ENCODE measurements at regions not wholly inside any gene's neighbourhood (a gene's known extent, or its start where the extent isn't known, plus 50 kb on each side); places are given as distances from the start of the nearest gene placed in this dataset.

GRCh38 chr22:26785932-26786331, 128.5 kb downstream of the MIAT start:
- no peak for TF ChIP-seq CTCF (IDR thresholded peaks at IDR 0.05)
- DNase-seq, result no peak

GRCh38 chr22:26786398-26786797, 129.0 kb downstream of the MIAT start:
- H3K27ac ChIP-seq, result no peak overlapping the region
- no peak overlapping the region for H3K4me3 ChIP-seq
- no peaks in the 10 kb centered on the region for H3K9me3 ChIP-seq
- H3K4me1 ChIP-seq, result no peaks in the 10 kb centered on the region
- intact Hi-C loops (cut with DNase I; ENCODE audit: low total_unique reads), result no loop called here
- peaks cover 0 to 38% (median 5%) of the 10 kb centered on the region in 3 donors for H3K36me3 ChIP-seq
- no peak for TF ChIP-seq CTCF (IDR thresholded peaks at IDR 0.05)
- DNase-seq, result no peak
- H3K27me3 ChIP-seq, result no peaks in the 10 kb centered on the region

More at GRCh38 chr22:26785932-26786331, 128.5 kb downstream of the MIAT start:
- no peaks in the 10 kb centered on the region for H3K9me3 ChIP-seq
- no peak overlapping the region for H3K27ac ChIP-seq
- H3K4me1 ChIP-seq, result no peaks in the 10 kb centered on the region
- H3K36me3 ChIP-seq, result peaks cover 0 to 38% (median 8%) of the 10 kb centered on the region in 3 donors
- H3K4me3 ChIP-seq, result no peak overlapping the region
- H3K27me3 ChIP-seq, result no peaks in the 10 kb centered on the region
- intact Hi-C loops (cut with DNase I; ENCODE audit: low total_unique reads), result no loop called here

- H3K27me3 ChIP-seq, result no peaks in the 10 kb centered on the region
- no peak overlapping the region for H3K4me3 ChIP-seq
- no peaks in the 10 kb centered on the region for H3K9me3 ChIP-seq
- H3K36me3 ChIP-seq, result peaks cover 0 to 18% (median 0%) of the 10 kb centered on the region in 3 donors
- H3K4me1 ChIP-seq, result no peaks in the 10 kb centered on the region
- DNase-seq, result no peak
- no peak overlapping the region for H3K27ac ChIP-seq
- intact Hi-C loops (cut with DNase I; ENCODE audit: low total_unique reads), result no loop called here
- TF ChIP-seq CTCF (IDR thresholded peaks at IDR 0.05), result no peak
These were observed 132.6 kb downstream of the MIAT start for GRCh38 chr22:26789951-26790350.

GRCh38 chr22:26792522-26792921, 135.1 kb downstream of the MIAT start:
- Histone ChIP-seq H3K27me3 (no peaks in the 10 kb centered on the region), H3K4me3 (no peak overlapping the region), H3K4me1 (no peaks in the 10 kb centered on the region), H3K36me3 (peaks cover 0 to 14% (median 0%) of the 10 kb centered on the region in 3 donors), H3K27ac (no peak overlapping the region), H3K9me3 (no peaks in the 10 kb centered on the region)
- TF ChIP-seq CTCF (IDR thresholded peaks at IDR 0.05), result no peak
- intact Hi-C loops (cut with DNase I; ENCODE audit: low total_unique reads), result no loop called here
- no peak for DNase-seq

- no peak for DNase-seq
- Histone ChIP-seq H3K4me3 (no peak overlapping the region), H3K27ac (no peak overlapping the region), H3K27me3 (no peaks in the 10 kb centered on the region), H3K36me3 (peaks cover 0 to 7% (median 0%) of the 10 kb centered on the region in 3 donors), H3K4me1 (no peaks in the 10 kb centered on the region), H3K9me3 (no peaks in the 10 kb centered on the region)
- intact Hi-C loops (cut with DNase I; ENCODE audit: low total_unique reads), result no loop called here
- TF ChIP-seq CTCF (IDR thresholded peaks at IDR 0.05), result no peak
These were observed 139.4 kb downstream of the MIAT start for GRCh38 chr22:26796785-26797184.

GRCh38 chr22:26797910-26798309, 140.5 kb downstream of the MIAT start:
- intact Hi-C loops (cut with DNase I; ENCODE audit: low total_unique reads), result no loop called here
- DNase-seq, result no peak
- peaks cover 0 to 3% (median 0%) of the 10 kb centered on the region in 3 donors for H3K36me3 ChIP-seq
- H3K27ac ChIP-seq, result no peak overlapping the region
- no peaks in the 10 kb centered on the region for H3K4me1 ChIP-seq
- no peak for TF ChIP-seq CTCF (IDR thresholded peaks at IDR 0.05)
- H3K4me3 ChIP-seq, result no peak overlapping the region
- no peaks in the 10 kb centered on the region for H3K27me3 ChIP-seq
- no peaks in the 10 kb centered on the region for H3K9me3 ChIP-seq

Measured in tibial artery (tissue), 4 donors.